ENCODE measurements at regions not wholly inside any gene's neighbourhood (a gene's known extent, or its start where the extent isn't known, plus 50 kb on each side); places are given as distances from the start of the nearest gene placed in this dataset.
"Not testable (repeated sequence)": the region's sequence is repeated elsewhere in the genome, so short reads cannot be mapped to it uniquely, and the experiment has no call there.

- no peak for DNase-seq (ENCODE audit: low read depth in 2 of 2)
Observed at GRCh38 chr3:20561166-20561565, 375.2 kb upstream of the SGO1 start.

GRCh38 chr3:20560446-20560845 lies 374.4 kb upstream of the SGO1 start:
- DNase-seq (ENCODE audit: low read depth in 2 of 2), result not testable (repeated sequence)

GRCh38 chr3:20558161-20558560 lies 372.2 kb upstream of the SGO1 start:
- DNase-seq (ENCODE audit: low read depth in 2 of 2), result no peak

GRCh38 chr3:20556661-20557060 lies 370.7 kb upstream of the SGO1 start:
- no peak for DNase-seq (ENCODE audit: low read depth in 2 of 2)

DNA sequence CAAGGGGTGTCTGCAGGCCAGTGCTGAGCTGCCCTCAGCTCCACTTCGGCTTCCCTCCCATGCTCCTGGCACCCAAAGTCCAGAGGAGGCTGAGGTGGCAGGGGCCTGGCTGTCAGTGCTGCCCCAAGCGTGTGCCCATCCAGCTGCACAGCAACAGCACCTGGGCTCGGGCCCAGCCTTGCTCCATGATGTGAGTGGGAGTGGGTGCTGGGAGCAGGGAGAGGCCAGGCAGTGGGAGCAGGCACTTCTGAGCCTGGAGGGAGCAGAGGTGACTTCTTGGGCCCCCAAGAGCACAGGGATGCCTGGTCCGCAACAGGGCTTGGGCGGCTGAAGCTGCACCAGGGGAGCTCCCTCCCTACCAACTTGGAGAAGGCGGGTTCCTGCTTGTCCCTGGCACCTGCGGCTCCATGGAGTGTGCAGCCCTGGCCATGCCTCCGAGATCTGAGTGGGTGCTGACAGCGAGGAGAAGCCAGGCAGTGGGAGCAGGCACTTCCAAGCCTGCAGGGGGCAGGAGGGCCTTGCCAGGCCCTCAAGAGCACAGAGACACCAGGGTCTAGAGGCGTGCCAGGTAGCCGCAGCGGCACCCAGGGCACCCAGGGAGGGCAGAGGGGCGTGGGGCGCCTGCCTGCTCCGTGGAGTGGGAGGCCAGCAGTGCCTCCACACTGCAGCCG lies 366.7 kb upstream of the SGO1 start:
- DNase-seq (ENCODE audit: low read depth in 2 of 2), result no peak

DNA sequence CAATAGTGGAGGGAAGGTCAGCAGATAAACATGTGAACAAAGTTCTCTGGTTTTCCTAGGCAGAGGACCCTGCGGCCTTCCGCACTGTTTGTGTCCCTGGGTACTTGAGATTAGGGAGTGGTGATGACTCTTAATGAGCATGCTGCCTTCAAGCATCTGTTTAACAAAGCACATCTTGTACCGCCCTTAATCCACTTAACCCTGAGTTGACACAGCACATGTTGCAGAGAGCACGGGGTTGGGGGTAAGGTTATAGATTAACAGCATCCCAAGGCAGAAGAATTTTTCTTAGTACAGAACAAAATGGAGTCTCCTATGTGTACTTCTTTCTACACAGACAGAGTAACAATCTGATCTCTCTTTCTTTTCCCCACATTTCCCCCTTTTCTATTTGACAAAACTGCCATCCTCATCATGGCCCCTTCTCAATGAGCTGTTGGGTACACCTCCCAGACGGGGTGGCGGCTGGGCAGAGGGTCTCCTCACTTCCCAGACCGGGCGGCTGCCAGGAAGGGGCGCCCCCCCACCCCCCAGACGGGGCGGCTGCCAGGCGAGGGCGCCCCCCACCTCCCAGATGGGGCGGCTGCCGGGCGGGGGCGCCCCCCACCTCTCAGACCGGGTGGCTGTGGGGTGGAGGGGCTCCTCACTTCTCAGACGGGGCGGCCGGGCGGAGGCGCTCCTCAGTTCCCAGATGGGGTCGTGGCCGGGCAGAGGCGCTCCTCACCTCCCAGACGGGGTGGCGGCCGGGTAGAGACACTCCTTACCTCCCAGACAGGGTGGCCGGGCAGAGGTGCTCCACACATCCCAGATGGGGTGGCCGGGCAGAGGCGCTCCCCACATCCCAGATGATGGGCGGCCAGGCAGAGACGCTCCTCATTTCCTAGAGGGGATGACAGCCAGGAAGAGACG lies 361.6 kb upstream of the SGO1 start:
- DNase-seq (ENCODE audit: low read depth in 2 of 2), result not testable (repeated sequence)

DNA sequence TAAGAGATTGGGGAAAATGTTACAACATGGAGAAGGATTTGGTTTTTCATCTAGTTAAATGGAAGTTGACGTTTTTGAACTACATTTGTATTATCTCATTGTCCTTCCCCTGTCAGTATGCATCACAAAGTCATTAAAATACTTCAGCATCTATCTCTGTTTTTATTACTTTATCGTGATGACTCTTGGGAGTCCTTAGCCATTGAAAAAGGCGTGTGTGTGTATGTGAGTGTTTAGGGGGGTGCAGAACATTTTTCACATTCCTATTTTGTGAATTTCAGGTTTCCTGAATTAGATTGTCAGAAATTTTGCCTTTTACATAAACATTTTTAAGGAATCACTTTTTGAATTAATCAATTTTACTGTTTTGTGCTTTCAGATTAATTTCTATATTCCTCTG lies 360.6 kb upstream of the SGO1 start:
- no peak for DNase-seq (ENCODE audit: low read depth in 2 of 2)

DNA sequence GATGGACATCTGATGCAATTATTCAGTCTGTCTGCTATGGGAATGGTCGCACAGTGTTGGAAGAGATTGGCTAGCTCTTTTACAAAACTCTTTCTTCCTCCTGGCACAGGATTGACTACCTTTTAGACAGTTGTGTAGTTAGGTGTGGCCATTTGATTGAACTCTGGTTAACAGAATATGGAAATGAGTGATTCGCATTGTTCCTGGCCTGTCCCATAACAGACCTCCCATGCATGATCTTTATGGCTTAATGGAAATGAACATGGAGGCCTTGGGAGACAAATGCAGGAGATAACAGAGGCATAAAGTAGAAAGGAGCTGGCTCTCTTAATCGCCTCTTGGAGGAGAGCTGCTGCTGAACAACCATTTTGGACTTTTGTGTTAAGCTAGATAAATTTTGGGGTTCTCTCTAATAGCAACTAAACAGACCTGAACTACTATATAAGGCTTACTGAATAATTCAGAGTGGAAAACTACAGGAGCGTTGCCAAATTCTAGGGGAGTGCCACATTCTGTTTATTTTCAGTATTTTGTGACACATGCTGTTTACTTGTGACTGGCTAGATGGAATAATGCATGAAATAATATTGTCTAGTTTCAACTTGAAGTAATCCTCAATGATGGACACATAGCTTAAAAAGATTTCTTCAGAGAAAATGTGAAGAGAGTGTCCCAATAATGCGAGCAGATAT lies 357.7 kb upstream of the SGO1 start:
- no peak for DNase-seq (ENCODE audit: low read depth in 2 of 2)

- DNase-seq (ENCODE audit: low read depth in 2 of 2), result no peak
Observed at GRCh38 chr3:20540066-20540465, 354.1 kb upstream of the SGO1 start.

- no peak for DNase-seq (ENCODE audit: low read depth in 2 of 2)
Observed at GRCh38 chr3:20539666-20540065, 353.7 kb upstream of the SGO1 start.

DNA sequence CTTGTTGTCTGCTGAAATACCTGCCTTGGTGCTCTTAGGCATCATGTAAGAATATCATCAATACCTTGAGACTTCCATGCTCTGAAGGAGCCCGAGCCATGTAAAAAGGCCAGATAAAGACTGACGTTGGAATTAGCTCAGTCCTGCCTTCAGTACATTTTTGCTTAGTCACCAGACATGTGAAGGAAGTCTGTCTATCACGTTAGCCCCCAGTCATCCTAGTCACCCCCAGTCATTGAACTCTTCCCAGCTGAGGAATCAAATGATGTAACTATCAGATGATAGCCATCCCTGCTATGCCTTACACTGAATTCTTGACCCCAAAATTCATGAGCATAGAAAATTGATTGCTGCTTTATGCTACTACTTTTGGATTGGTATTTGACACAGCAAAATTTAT lies 351.2 kb upstream of the SGO1 start:
- no peak for DNase-seq (ENCODE audit: low read depth in 2 of 2)

DNA sequence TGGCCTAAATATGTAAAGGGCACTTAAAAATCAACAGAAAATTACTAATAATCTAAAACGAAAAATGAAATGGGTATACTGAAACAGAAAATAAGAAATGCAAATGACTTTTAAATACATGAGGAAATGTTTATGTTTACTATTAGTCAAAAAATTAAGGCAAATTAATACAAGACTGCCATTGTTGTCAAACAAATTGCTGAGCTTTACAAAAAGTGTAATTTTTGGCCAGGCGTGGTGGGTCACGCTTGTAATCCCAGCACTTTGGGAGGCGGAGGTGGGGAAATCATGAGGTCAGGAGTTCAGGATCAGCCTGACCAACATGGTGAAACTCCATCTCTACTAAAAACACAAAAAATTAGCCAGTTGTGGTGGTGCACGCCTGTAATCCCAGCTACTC lies 343.9 kb upstream of the SGO1 start:
- DNase-seq (ENCODE audit: low read depth in 2 of 2), result no peak

- no peak for DNase-seq (ENCODE audit: low read depth in 2 of 2)
Observed at GRCh38 chr3:20528180-20528770, 342.3 kb upstream of the SGO1 start.

DNA sequence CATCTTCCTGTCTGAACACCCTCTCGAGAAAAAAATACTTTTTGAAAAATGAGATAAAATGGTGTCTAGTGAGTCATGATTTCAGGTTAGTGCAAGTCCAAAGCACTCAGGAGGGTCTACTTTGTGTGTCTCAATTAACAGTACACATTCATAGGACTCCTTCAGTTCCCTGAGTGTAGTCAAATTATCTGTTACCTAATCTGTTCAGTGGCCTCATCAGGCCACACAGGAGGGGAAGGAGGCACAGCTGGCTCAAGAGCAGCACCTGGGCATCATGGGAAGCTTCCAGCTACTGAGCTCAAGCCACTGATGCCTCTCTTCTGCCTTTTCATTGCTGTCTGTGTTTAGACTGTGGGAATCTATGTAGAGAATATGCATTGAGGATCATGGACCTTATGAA lies 341.4 kb upstream of the SGO1 start:
- DNase-seq (ENCODE audit: low read depth in 2 of 2), result no peak

GRCh38 chr3:20524328-20524727 lies 338.3 kb upstream of the SGO1 start:
- DNase-seq (ENCODE audit: low read depth in 2 of 2), result no peak

DNA sequence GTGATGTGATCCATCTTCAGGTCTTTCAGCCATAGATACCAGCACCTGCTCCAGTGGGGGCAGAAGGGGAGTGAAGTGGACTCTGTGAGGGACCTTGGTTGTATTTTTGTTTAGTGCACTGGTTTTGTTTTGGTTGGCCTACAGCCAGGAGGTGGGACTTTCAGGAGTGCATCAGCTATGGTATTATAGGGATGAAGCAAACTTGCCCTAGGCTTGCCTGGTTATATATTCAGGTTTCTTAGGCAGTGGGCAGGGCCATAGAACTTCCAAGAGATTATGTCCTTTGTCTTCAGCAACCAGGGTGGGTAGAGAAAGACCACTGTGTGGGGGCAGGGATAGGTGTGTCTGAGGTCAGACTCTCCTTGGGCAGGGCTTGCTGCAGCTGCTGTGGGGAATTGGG lies 337.3 kb upstream of the SGO1 start:
- DNase-seq (ENCODE audit: low read depth in 2 of 2), result no peak

DNA sequence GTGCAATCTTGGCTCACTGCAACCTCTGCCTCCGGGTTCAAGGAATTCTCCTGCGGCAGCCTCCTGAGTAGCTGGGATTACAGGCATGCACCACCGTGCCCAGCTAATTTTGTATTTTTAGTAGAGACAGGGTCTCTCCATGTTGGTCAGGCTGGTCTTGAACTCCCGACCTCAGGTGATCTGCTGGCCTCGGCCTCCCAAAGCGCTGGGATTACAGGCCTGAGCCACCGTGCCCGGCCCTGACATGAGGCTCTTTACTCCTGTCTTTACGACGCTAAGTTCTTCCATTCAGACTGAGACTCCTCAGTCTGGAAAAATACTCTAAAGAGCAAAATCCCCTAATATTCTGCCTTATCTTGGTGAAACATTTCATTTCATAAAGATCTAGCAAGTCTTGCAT lies 331.3 kb upstream of the SGO1 start:
- DNase-seq (ENCODE audit: low read depth in 2 of 2), result not testable (repeated sequence)

GRCh38 chr3:20516311-20516710 lies 330.3 kb upstream of the SGO1 start:
- no peak for DNase-seq (ENCODE audit: low read depth in 2 of 2)

GRCh38 chr3:20515834-20516233 lies 329.8 kb upstream of the SGO1 start:
- no peak for DNase-seq (ENCODE audit: low read depth in 2 of 2)

DNA sequence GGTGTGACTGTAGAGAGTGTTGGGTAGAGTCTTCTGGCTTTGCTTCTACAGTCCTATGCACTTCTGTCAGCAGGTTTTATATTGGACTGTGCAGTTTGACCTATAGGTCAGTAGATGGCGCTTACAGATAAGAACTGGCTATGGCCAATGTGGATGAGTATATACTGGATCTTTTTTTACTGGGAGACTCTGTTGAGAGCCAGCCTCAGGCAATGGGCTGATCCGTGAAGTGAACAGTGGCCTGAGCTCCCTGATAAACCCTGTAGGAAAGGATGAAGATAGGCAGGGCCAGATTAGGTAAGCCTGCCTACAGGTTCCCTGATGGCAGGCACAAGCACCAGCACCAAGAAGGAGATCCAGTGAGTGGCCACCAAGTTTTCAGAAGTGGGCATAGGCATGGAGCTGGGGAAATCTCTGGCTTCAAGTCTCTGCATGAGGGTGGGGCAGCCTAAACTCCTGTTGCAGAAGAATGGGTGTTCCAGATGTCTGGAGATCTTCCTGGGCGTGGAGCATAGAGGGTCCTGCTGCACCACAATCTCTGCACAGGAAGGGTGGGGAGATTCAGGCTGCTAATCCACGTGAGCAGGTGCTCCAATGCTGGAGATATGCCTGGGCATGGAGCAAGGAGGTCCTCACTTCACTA lies 326.0 kb upstream of the SGO1 start:
- DNase-seq (ENCODE audit: low read depth in 2 of 2), result no peak

GRCh38 chr3:20510396-20510795 lies 324.4 kb upstream of the SGO1 start:
- no peak for DNase-seq (ENCODE audit: low read depth in 2 of 2)
